ENCODE measurements at regions not wholly inside any gene's neighbourhood (a gene's known extent, or its start where the extent isn't known, plus 50 kb on each side); places are given as distances from the start of the nearest gene placed in this dataset.

DNA sequence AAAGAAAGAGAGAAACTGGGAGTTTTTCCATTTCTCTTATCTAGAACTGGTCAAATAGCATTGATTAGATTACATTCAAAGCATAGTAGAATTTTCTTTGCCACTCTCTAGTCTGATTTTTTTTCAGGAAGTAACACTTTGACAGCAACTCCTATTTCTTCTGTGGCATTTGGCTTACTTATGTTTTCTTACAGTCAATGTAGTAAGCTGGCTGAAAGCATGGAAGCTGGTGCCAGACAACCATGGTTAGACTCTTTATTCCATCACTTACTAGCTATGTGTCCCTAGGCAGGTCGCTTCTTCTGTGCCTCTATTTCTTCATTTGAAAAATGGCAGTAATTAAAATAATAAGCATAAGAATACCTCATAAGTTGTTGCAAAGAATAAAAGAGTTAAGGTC lies 54.2 kb upstream of the OPRM1 start (continued):
- TF ChIP-seq, protein P1, sequence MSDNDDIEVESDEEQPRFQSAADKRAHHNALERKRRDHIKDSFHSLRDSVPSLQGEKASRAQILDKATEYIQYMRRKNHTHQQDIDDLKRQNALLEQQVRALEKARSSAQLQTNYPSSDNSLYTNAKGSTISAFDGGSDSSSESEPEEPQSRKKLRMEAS (IDR thresholded peaks at IDR 0.05): no peak
- TF ChIP-seq BACH1 (IDR thresholded peaks at IDR 0.05; ENCODE audit: low read length): no peak
- no peak for TF ChIP-seq NRF1 (IDR thresholded peaks at IDR 0.05; ENCODE audit: low read depth, low read length)
- no peak for TF ChIP-seq ASH2L (IDR thresholded peaks at IDR 0.05; ENCODE audit: low read length)
